ENCODE measurements at regions not wholly inside any gene's neighbourhood (a gene's known extent, or its start where the extent isn't known, plus 50 kb on each side); places are given as distances from the start of the nearest gene placed in this dataset.

DNA sequence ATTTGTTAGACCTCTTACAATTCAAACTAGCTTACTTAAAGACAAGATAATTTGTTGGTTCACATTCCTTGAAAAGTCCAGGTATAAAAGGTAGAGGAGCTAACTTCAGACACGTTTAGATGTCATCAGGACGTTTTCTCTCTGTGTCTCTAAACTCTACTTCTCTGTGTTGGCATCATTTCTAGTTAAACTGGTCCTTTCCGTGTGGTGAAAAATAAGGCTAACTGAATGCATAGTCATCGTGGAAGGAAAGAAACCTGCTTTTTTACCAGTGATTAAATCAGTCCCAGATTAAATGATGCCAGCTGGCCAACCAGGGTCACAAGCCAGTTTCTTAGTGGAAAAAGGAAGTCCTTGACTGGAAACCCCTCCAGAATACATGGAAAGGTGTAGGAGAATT lies 168.4 kb upstream of the AHI1 start:
- TF ChIP-seq POLR2A (IDR thresholded peaks at IDR 0.05) = no peak
- TF ChIP-seq, protein P1, sequence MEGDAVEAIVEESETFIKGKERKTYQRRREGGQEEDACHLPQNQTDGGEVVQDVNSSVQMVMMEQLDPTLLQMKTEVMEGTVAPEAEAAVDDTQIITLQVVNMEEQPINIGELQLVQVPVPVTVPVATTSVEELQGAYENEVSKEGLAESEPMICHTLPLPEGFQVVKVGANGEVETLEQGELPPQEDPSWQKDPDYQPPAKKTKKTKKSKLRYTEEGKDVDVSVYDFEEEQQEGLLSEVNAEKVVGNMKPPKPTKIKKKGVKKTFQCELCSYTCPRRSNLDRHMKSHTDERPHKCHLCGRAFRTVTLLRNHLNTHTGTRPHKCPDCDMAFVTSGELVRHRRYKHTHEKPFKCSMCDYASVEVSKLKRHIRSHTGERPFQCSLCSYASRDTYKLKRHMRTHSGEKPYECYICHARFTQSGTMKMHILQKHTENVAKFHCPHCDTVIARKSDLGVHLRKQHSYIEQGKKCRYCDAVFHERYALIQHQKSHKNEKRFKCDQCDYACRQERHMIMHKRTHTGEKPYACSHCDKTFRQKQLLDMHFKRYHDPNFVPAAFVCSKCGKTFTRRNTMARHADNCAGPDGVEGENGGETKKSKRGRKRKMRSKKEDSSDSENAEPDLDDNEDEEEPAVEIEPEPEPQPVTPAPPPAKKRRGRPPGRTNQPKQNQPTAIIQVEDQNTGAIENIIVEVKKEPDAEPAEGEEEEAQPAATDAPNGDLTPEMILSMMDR (IDR thresholded peaks at IDR 0.05) = no peak
